Activated T-cell treated with anti-CD3 and anti-CD28 coated beads for 4 hours (primary cell): ENCODE measurements at regions not wholly inside any gene's neighbourhood (a gene's known extent, or its start where the extent isn't known, plus 50 kb on each side); places are given as distances from the start of the nearest gene placed in this dataset.

ENCODE experiments used
- DNase-seq: peaks from one replicate; pipeline ENCODE4 v3.0.0-alpha.2; 2020

GRCh38 chr2:217399291-217399690 lies 539.4 kb upstream of the TNP1 start:
- DNase-seq, result no peak

GRCh38 chr2:217398860-217399259 lies 539.0 kb upstream of the TNP1 start:
- no peak for DNase-seq

GRCh38 chr2:217398101-217398500 lies 538.2 kb upstream of the TNP1 start:
- DNase-seq, result no peak

- no peak for DNase-seq
Observed at GRCh38 chr2:217396586-217396985, 536.7 kb upstream of the TNP1 start.

GRCh38 chr2:217396165-217396564 lies 536.3 kb upstream of the TNP1 start:
- no peak for DNase-seq

GRCh38 chr2:217394510-217395351 lies 534.9 kb upstream of the TNP1 start:
- DNase-seq, result no peak

GRCh38 chr2:217393585-217394032 lies 533.7 kb upstream of the TNP1 start:
- no peak for DNase-seq

GRCh38 chr2:217392930-217393584 lies 533.2 kb upstream of the TNP1 start:
- DNase-seq, result no peak

- DNase-seq, result no peak
Observed at GRCh38 chr2:217387776-217388387, 528.0 kb upstream of the TNP1 start.

GRCh38 chr2:217386041-217386440 lies 526.2 kb upstream of the TNP1 start:
- DNase-seq, result no peak

- DNase-seq, result no peak
Observed at GRCh38 chr2:217383620-217384019, 523.8 kb upstream of the TNP1 start.

- DNase-seq, result no peak
Observed at GRCh38 chr2:217382794-217383193, 522.9 kb upstream of the TNP1 start.

- no peak for DNase-seq
Observed at GRCh38 chr2:217379807-217380206, 519.9 kb upstream of the TNP1 start.

- no peak for DNase-seq
Observed at GRCh38 chr2:217372794-217373193, 512.9 kb upstream of the TNP1 start.

- DNase-seq, result no peak
Observed at GRCh38 chr2:217371781-217372213, 511.9 kb upstream of the TNP1 start.

GRCh38 chr2:217370391-217370790 lies 510.5 kb upstream of the TNP1 start:
- DNase-seq, result no peak

GRCh38 chr2:217367464-217367863 lies 507.6 kb upstream of the TNP1 start:
- no peak for DNase-seq

- no peak for DNase-seq
Observed at GRCh38 chr2:217366966-217367365, 507.1 kb upstream of the TNP1 start.

- DNase-seq, result no peak
Observed at GRCh38 chr2:217366266-217366895, 506.5 kb upstream of the TNP1 start.

- no peak for DNase-seq
Observed at GRCh38 chr2:217365656-217366055, 505.8 kb upstream of the TNP1 start.

- no peak for DNase-seq
Observed at GRCh38 chr2:217364224-217364623, 504.4 kb upstream of the TNP1 start.

GRCh38 chr2:217363470-217363869 lies 503.6 kb upstream of the TNP1 start:
- no peak for DNase-seq

- DNase-seq, result no peak
Observed at GRCh38 chr2:217362710-217363109, 502.8 kb upstream of the TNP1 start.
